Peyer's patch (tissue), 4 donors: ENCODE measurements at regions not wholly inside any gene's neighbourhood (a gene's known extent, or its start where the extent isn't known, plus 50 kb on each side); places are given as distances from the start of the nearest gene placed in this dataset.

Experiments
- CTCF ChIP-seq, 6 experiments: fragments of 450-650 bp in 4 of 6; fragments of 200-600 bp in 2 of 6; sonication (generic) in 1 of 6; IDR thresholded peaks; one replicate each; pipeline ENCODE4 v1.5.1; 2017 to 2019; ENCODE audit warnings: antibody characterized with exemption in 6 of 6, mild to moderate bottlenecking in 3 of 6, moderate library complexity in 1 of 6
- POLR2A ChIP-seq, 2 donors: fragments of 450-650 bp; IDR thresholded peaks; one replicate each; pipeline ENCODE4 v1.5.1; 2017; ENCODE audit warnings: antibody characterized with exemption in 2 of 2, mild to moderate bottlenecking in 2 of 2, moderate library complexity in 2 of 2

- TF ChIP-seq CTCF (IDR thresholded peaks at IDR 0.05) (no peak), POLR2A (IDR thresholded peaks at IDR 0.05) (no peak)
Observed at GRCh38 chr10:7036951-7037350, 373.9 kb downstream of the SFMBT2 start.
